ENCODE measurements at regions not wholly inside any gene's neighbourhood (a gene's known extent, or its start where the extent isn't known, plus 50 kb on each side); places are given as distances from the start of the nearest gene placed in this dataset.

DNA sequence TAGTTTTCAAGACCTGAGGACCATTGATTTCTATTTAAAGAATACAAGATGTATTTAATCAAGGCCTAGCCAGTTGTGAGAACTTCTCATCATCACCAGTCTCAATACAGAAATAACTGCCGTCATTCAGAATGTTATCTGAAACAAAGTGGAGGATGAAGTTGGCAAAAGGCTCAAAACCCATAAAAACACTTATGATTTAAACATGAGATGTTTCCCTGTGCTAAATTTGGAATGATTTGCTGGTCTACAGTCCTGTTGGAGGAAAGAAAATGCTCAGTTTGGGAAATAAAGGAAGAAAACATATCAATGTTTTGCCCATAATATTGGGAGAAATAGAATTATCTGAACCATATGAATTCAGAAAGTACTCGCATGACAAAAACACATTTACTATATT lies 192.2 kb downstream of the ADGRA3 start:
- Histone ChIP-seq H3F3A (ENCODE audit: low read depth) (no peaks in the 10 kb centered on the region), H3K9ac (no peak overlapping the region), H3K9me3 (ENCODE audit: low read depth) (no peaks in the 10 kb centered on the region), H3K4me2 (no peak overlapping the region), H2AFZ (replicated peaks) (no peak overlapping the region), H3K4me3 (no peak overlapping the region), H3K36me3 (no peaks in the 10 kb centered on the region), H4K20me1 (ENCODE audit: low read depth) (no peaks in the 10 kb centered on the region), H3K27ac (no peak overlapping the region), H3K79me2 (ENCODE audit: low read depth) (no peaks in the 10 kb centered on the region), H3K4me1 (no peaks in the 10 kb centered on the region), H3K27me3 (no peaks in the 10 kb centered on the region)
- Mint-ChIP-seq H3K4me3 (no peak overlapping the region), H3K27ac (no peak overlapping the region), H3K4me1 (no peaks in the 10 kb centered on the region), H3K27me3 (ENCODE audit: insufficient read depth, low read depth) (no peaks in the 10 kb centered on the region), H3K9me3 (no peaks in the 10 kb centered on the region), H3K36me3 (no peaks in the 10 kb centered on the region)
- DNase-seq (ENCODE audit: low spot score), result no peak
- TF ChIP-seq EZH2phosphoT487 (IDR thresholded peaks at IDR 0.05) (no peak), CTCF (IDR thresholded peaks at IDR 0.05) (no peak), EZH2 (IDR thresholded peaks at IDR 0.05) (no peak)

- Histone ChIP-seq H3K4me1 (no peaks in the 10 kb centered on the region), H3K27ac (no peak overlapping the region), H3F3A (ENCODE audit: low read depth) (no peaks in the 10 kb centered on the region), H3K4me3 (no peak overlapping the region), H2AFZ (replicated peaks) (no peak overlapping the region), H3K36me3 (no peaks in the 10 kb centered on the region), H3K9ac (no peak overlapping the region), H3K79me2 (ENCODE audit: low read depth) (no peaks in the 10 kb centered on the region), H3K27me3 (no peaks in the 10 kb centered on the region), H4K20me1 (ENCODE audit: low read depth) (no peaks in the 10 kb centered on the region), H3K4me2 (no peak overlapping the region), H3K9me3 (ENCODE audit: low read depth) (no peaks in the 10 kb centered on the region)
- TF ChIP-seq EZH2 (IDR thresholded peaks at IDR 0.05) (no peak), EZH2phosphoT487 (IDR thresholded peaks at IDR 0.05) (no peak), CTCF (IDR thresholded peaks at IDR 0.05) (no peak)
- Mint-ChIP-seq H3K4me1 (no peaks in the 10 kb centered on the region), H3K27ac (no peak overlapping the region), H3K4me3 (no peak overlapping the region), H3K36me3 (no peaks in the 10 kb centered on the region), H3K9me3 (no peaks in the 10 kb centered on the region), H3K27me3 (ENCODE audit: insufficient read depth, low read depth) (no peaks in the 10 kb centered on the region)
- no peak for DNase-seq (ENCODE audit: low spot score)
These were observed 192.9 kb downstream of the ADGRA3 start for GRCh38 chr4:22322996-22323395.

DNA sequence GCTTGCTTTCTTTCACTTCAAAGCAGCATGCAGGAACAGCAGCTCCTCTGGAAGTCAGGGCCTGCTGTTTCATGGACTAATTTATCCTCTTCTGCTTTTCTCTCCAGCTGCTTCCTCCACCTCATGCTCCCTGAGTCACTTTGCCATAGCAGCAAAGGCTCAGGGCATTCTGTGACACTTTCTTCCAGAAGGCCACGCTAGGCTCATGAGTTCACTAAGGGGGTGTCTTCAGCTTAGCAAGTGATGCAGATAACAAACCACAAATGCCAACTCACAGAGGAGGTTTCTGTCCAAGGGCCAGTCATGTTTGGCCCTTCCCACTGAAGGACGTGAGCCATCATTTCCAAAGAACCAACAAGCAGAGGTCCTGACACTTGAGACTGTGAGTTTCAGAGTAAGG lies 200.2 kb downstream of the ADGRA3 start:
- H3K79me2 ChIP-seq (ENCODE audit: low read depth), result no peaks in the 10 kb centered on the region
- Mint-ChIP-seq H3K27me3 (ENCODE audit: insufficient read depth, low read depth) (peaks cover 6% of the 10 kb centered on the region), H3K4me1 (peaks cover 3% of the 10 kb centered on the region), H3K27ac (no peak overlapping the region), H3K4me3 (no peak overlapping the region), H3K36me3 (no peaks in the 10 kb centered on the region), H3K9me3 (no peaks in the 10 kb centered on the region)
- H3K36me3 ChIP-seq, result no peaks in the 10 kb centered on the region
- H3K4me1 ChIP-seq, result no peaks in the 10 kb centered on the region
- TF ChIP-seq CTCF (IDR thresholded peaks at IDR 0.05), result no peak
- no peak for TF ChIP-seq EZH2phosphoT487 (IDR thresholded peaks at IDR 0.05)
- no peak for TF ChIP-seq EZH2 (IDR thresholded peaks at IDR 0.05)
- no peaks in the 10 kb centered on the region for H4K20me1 ChIP-seq (ENCODE audit: low read depth)
- H3K9ac ChIP-seq, result no peak overlapping the region
- DNase-seq (ENCODE audit: low spot score), result no peak
- no peak overlapping the region for H3K4me3 ChIP-seq
- H2AFZ ChIP-seq (replicated peaks), result no peak overlapping the region
- H3K27me3 ChIP-seq, result no peaks in the 10 kb centered on the region
- H3K4me2 ChIP-seq, result no peak overlapping the region
- no peaks in the 10 kb centered on the region for H3F3A ChIP-seq (ENCODE audit: low read depth)
- no peak overlapping the region for H3K27ac ChIP-seq
- no peaks in the 10 kb centered on the region for H3K9me3 ChIP-seq (ENCODE audit: low read depth)

DNA sequence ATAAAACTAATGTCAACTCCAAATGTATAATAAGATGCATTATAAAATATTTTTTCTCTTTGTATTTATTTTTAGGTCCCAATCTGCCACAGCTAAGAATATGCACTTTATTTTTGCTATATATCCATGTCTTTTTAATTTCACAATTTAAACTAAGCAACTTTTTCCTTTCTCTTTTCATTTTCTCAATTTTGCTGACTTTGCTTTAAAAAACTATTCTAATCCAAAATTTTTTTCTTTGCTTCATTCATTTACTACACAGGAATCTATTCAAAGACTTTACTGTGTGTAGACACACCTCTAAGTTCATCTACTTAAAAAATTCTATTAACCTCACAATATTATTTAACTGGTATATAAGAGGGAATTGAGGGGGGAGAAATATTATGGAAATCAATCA lies 201.9 kb downstream of the ADGRA3 start:
- H2AFZ ChIP-seq (replicated peaks), result no peak overlapping the region
- H4K20me1 ChIP-seq (ENCODE audit: low read depth), result no peaks in the 10 kb centered on the region
- peaks cover 6% of the 10 kb centered on the region for H3K27me3 Mint-ChIP-seq (ENCODE audit: insufficient read depth, low read depth)
- no peak overlapping the region for H3K4me2 ChIP-seq
- TF ChIP-seq CTCF (IDR thresholded peaks at IDR 0.05), result no peak
- TF ChIP-seq EZH2 (IDR thresholded peaks at IDR 0.05), result no peak
- TF ChIP-seq EZH2phosphoT487 (IDR thresholded peaks at IDR 0.05), result no peak
- H3K27ac ChIP-seq, result no peak overlapping the region
- H3K4me1 Mint-ChIP-seq, result peaks cover 3% of the 10 kb centered on the region
- H3K36me3 Mint-ChIP-seq, result no peaks in the 10 kb centered on the region
- no peak overlapping the region for H3K4me3 Mint-ChIP-seq
- H3K27ac Mint-ChIP-seq, result no peak overlapping the region
- no peak for DNase-seq (ENCODE audit: low spot score)
- H3F3A ChIP-seq (ENCODE audit: low read depth), result no peaks in the 10 kb centered on the region
- H3K79me2 ChIP-seq (ENCODE audit: low read depth), result no peaks in the 10 kb centered on the region
- H3K9ac ChIP-seq, result no peak overlapping the region
- H3K27me3 ChIP-seq, result no peaks in the 10 kb centered on the region
- H3K9me3 Mint-ChIP-seq, result no peaks in the 10 kb centered on the region
- no peak overlapping the region for H3K4me3 ChIP-seq
- H3K4me1 ChIP-seq, result no peaks in the 10 kb centered on the region
- no peaks in the 10 kb centered on the region for H3K36me3 ChIP-seq
- H3K9me3 ChIP-seq (ENCODE audit: low read depth), result no peaks in the 10 kb centered on the region

Data from neural progenitor cell (in vitro differentiated cells).